ENCODE measurements at regions not wholly inside any gene's neighbourhood (a gene's known extent, or its start where the extent isn't known, plus 50 kb on each side); places are given as distances from the start of the nearest gene placed in this dataset.

GRCh38 chr2:234691968-234692955 lies 195.4 kb upstream of the ARL4C start:
- DNase-seq, result no peak

- DNase-seq, result no peak
These were observed 194.3 kb upstream of the ARL4C start for GRCh38 chr2:234691214-234691575.

GRCh38 chr2:234690569-234691213 lies 193.8 kb upstream of the ARL4C start:
- DNase-seq, result no peak

- no peak for DNase-seq
These were observed 193.1 kb upstream of the ARL4C start for GRCh38 chr2:234689911-234690379.

GRCh38 chr2:234687718-234688475 lies 191.0 kb upstream of the ARL4C start:
- DNase-seq, result no peak

- DNase-seq, result peak; percentile 74
These were observed 189.4 kb upstream of the ARL4C start for GRCh38 chr2:234686088-234686890.

- DNase-seq, result no peak
These were observed 187.6 kb upstream of the ARL4C start for GRCh38 chr2:234684466-234684865.

- no peak for DNase-seq
These were observed 187.1 kb upstream of the ARL4C start for GRCh38 chr2:234683950-234684349.

- peak; percentile 59 for DNase-seq
These were observed 185.8 kb upstream of the ARL4C start for GRCh38 chr2:234682492-234683228.

GRCh38 chr2:234680688-234681619 lies 184.1 kb upstream of the ARL4C start:
- DNase-seq, result no peak

- peak; percentile 97 for DNase-seq
These were observed 183.1 kb upstream of the ARL4C start for GRCh38 chr2:234679741-234680687.

GRCh38 chr2:234679301-234679740 lies 182.4 kb upstream of the ARL4C start:
- DNase-seq, result no peak

- peak; percentile 59 for DNase-seq
These were observed 181.8 kb upstream of the ARL4C start for GRCh38 chr2:234678711-234679110.

GRCh38 chr2:234677758-234678538 lies 181.1 kb upstream of the ARL4C start:
- DNase-seq, result peak; percentile 62

- no peak for DNase-seq
These were observed 180.0 kb upstream of the ARL4C start for GRCh38 chr2:234676783-234677450.

GRCh38 chr2:234676109-234676782 lies 179.4 kb upstream of the ARL4C start:
- no peak for DNase-seq

- DNase-seq, result peak; percentile 82
These were observed 177.9 kb upstream of the ARL4C start for GRCh38 chr2:234674781-234675201.
